ENCODE measurements at regions not wholly inside any gene's neighbourhood (a gene's known extent, or its start where the extent isn't known, plus 50 kb on each side); places are given as distances from the start of the nearest gene placed in this dataset.

- TF ChIP-seq CTCF (conservative IDR thresholded peaks at IDR 0.05; ENCODE audit: low read depth in 2 of 2) (no peak), EZH2 (IDR thresholded peaks at IDR 0.05; ENCODE audit: low read depth, unreplicated experiment) (no peak), REST (IDR thresholded peaks at IDR 0.05; ENCODE audit: unreplicated experiment) (no peak), ZNF331 (CRISPR knock-in tag; IDR thresholded peaks at IDR 0.05; ENCODE audit: low read depth) (no peak)
Measured at GRCh38 chr9:90394871-90395270, 247.8 kb downstream of the DIRAS2 start.

Measured in GM23338 (cell line).